HG03103 (cell line): ENCODE measurements at regions not wholly inside any gene's neighbourhood (a gene's known extent, or its start where the extent isn't known, plus 50 kb on each side); places are given as distances from the start of the nearest gene placed in this dataset.

Experiments
- ATAC-seq: cut with Tn5 transposase; IDR thresholded peaks from one replicate; pipeline ENCODE4 v1.9.1; 2021; ENCODE audit warnings: low read depth; ENCODE audit not compliant: unreplicated experiment

GRCh38 chr2:211129798-211130197, 573.4 kb downstream of the CPS1 start:
- no peak for ATAC-seq

DNA sequence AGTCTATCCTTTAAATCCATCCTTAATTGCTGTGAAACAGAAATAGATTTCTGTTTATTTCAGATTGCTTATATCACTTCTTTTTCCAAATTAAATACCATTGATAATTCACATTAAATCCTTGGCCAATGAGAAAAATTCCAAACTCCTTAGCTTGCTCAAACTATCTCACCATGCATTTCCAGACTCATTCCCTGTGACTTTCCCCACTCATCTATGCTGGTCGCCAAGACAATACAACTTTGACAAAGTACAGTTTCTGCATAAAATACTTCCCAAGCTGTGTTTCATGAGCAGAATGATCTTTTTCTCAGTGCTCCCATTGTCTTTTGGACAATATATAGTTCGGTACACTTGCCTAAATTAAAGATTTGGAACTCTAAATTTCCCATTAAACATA, 575.6 kb downstream of the CPS1 start:
- no peak for ATAC-seq

- no peak for ATAC-seq
Measured at GRCh38 chr2:211132573-211132972, 576.2 kb downstream of the CPS1 start.

- no peak for ATAC-seq
Measured at GRCh38 chr2:211133766-211134165, 577.4 kb downstream of the CPS1 start.

- no peak for ATAC-seq
Measured at GRCh38 chr2:211138551-211138950, 582.2 kb downstream of the CPS1 start.

- ATAC-seq, result no peak
Measured at GRCh38 chr2:211141646-211142045, 585.2 kb downstream of the CPS1 start.

DNA sequence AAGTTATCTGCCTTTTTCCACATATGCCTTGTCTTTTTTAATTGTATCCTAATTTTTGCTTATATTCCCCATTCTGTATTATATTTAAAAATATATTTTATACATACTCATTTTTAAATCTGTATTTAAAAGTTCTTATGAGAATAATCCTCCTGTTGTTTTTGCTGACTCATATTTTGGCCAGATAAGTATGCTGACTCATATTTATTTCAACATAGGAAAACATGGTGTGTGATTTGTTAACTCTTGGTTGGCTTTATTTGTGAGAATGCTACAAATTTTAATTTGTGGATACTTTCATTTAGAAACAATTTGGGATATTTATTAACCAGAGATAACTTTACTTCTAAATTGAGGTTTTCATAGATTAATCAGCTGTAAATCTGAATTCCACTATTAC, 587.7 kb downstream of the CPS1 start:
- no peak for ATAC-seq

GRCh38 chr2:211144974-211145665, 588.7 kb downstream of the CPS1 start:
- ATAC-seq, result no peak

GRCh38 chr2:211149731-211150130, 593.3 kb downstream of the CPS1 start:
- ATAC-seq, result no peak

GRCh38 chr2:211157211-211157610, 600.8 kb downstream of the CPS1 start:
- no peak for ATAC-seq

- peak; percentile 99 for ATAC-seq
Measured at GRCh38 chr2:211157856-211158463, 601.6 kb downstream of the CPS1 start.

- ATAC-seq, result no peak
Measured at GRCh38 chr2:211159972-211160371, 603.6 kb downstream of the CPS1 start.

DNA sequence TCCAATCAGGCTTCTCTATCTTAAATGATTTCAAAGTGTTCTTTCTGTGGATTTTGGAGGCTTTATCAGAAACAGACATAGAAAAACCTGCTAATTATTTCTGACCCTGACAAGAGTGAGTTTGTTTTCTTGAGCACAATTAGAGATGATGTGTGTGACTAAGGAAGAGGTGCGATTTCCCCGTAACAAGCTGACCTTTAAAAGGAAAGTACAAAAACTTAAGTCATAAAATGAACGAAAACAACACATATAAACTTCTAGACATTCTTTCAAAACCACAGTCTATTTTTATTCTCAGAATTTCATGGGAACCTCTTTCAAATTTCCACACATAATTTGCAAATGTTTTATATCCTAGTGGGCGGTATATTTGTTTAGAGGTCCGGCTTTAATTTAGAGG, 604.8 kb downstream of the CPS1 start:
- no peak for ATAC-seq

DNA sequence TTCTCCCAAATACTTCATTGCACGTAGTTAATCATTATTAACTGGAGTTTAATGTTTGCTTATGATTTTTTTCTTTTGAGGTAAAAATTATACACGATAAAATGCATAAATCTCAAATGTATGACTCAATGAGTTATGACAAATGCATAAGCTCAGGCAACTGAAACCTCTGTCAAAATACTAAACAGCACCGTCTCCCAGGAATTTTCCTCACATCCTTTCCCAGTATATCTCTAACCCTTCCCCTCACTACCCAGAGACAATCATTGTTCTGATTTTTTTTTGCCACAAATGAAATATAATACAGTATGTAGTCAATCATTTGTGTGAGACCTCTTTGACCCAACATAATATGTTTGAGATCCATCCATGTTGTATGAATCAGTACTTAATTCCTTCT, 606.5 kb downstream of the CPS1 start:
- ATAC-seq, result no peak

DNA sequence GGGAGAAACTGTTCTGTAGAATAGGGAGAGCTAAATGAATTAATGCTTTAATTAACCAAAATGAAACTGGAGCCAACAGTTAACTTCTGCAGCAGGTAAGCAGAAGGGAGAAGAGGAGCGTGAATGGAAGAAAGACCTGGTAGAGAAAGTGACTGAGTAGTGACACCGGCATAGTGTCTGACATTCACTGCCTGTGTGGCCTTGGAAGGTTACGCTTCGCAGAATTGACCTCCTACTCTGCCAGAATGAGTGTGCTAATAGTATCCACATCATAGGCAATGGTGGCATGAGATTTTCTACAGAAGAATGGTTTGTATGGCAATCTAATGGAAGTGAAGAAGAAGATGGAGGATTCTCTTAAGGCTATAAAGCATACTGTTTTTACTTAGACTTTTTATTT, 614.4 kb downstream of the CPS1 start:
- ATAC-seq, result no peak

DNA sequence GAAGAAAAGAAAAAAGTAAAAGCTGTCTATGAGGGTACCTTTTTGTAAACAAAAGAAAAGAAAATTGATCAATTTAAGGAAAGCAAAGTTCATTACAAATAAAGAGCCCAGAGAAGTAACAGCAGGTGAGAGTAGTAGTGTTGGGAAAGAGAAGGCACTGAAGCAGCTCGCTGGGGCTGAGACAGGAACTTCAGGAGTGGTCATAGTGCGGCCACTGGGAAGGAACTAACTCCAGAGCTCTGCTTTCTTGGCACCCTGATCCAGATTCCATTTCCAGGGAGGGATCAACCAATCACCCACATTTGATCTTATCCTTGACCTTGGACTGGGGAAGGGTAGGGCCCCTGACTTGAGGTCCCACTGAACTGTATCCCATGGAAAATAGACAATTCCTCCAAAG, 617.6 kb downstream of the CPS1 start:
- no peak for ATAC-seq

DNA sequence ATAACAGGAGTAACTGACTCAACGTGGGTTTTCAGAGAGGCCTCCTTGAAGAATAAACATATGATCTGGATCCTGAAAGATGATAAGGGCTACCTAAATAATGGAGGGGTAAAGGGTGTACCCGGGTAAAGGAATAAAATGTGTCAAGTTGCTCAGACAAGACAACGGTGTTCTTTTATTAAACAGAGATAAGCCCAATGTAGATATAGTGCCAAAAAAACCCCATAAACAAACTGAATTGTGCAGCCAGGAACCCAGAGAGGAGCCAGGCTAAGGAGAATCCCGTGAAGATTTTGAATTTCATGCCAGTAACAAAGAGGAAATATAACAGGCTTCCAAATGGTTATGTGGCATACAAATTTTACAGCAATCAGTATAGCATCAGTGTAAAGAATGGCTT, 618.2 kb downstream of the CPS1 start:
- no peak for ATAC-seq

GRCh38 chr2:211175956-211176355, 619.6 kb downstream of the CPS1 start:
- ATAC-seq, result no peak

DNA sequence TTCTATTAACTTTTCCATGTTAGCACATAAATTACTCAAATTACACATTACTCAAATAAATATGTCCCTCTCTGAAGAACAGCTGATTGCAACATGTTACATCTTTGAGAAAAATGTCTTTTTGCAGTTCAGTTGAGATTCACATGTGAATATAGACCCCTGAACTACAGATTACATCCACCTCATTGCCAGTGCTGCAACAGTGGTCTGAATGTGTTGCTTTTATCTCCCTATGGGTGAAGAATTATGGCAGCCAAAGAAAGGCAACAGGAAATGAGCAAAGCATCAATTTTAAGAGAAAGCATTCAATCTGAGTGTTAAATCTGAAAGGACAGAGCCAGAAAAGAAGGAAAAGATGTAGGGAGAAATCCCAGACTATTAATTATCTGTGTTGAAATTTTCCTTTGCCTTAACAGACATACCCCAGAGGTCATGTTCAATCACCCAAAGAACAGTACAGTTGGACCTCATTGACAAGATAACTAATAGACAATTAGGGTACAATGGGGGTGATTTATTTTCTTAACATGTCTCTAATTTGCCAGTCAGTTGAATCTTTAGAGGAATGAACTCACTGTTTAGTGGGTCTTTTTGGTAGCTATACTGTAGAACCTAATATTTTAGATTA, 620.2 kb downstream of the CPS1 start:
- ATAC-seq, result no peak

DNA sequence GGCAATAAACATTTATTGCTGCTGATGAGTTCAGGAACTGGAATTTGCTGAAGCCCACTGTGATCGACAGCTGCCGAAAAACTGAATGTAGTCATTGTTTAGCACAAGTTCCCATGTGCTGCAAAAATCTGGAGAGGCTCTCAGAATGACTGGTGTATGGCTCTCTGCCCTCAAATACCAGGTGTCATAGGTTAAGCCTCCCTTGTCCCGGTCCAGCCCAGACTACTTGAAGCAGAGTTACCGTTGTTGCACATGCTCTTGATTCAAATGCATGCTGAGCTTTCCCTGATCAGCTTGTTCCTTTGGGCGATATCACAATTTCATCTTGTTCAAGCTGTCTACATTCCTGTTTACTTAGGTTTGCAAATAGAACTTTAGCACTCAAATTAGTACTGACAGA, 625.2 kb downstream of the CPS1 start:
- no peak for ATAC-seq

- no peak for ATAC-seq
Measured at GRCh38 chr2:211187602-211188001, 631.2 kb downstream of the CPS1 start.

DNA sequence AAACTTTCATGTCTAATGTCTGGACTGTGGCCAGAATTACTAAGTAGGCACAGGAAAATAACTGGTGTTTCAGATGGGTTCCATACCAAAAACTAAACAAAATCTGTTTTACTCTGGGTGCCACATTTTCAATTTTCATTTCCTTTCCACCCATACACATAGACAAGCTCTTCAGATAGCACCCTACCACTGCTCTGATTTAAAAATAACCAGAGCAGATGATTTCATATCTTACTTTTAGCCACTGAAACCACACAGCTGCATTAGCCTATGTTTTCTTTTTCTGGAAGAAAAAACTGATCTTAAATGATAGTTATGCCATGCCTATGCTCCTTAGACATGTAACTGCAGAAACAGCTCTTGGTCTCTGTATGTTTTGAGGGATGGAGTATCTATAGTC, 647.6 kb downstream of the CPS1 start:
- ATAC-seq, result peak; percentile 95
